ENCODE measurements at regions not wholly inside any gene's neighbourhood (a gene's known extent, or its start where the extent isn't known, plus 50 kb on each side); places are given as distances from the start of the nearest gene placed in this dataset.

- FAIRE-seq, result no peak
- DNase-seq (ENCODE audit: insufficient read length, low spot score), result no peak
- TF ChIP-seq CTCF (IDR thresholded peaks at IDR 0.05; ENCODE audit: insufficient read depth, missing control alignments), result no peak
These were observed 181.8 kb upstream of the PITRM1 start for GRCh38 chr10:3354174-3354900.

GRCh38 chr10:3353235-3353634 is 180.7 kb upstream of the PITRM1 start:
- TF ChIP-seq CTCF (IDR thresholded peaks at IDR 0.05; ENCODE audit: insufficient read depth, missing control alignments), result no peak
- FAIRE-seq (no peak), DNase-seq (ENCODE audit: insufficient read length, low spot score) (no peak)

GRCh38 chr10:3350617-3351258 is 178.2 kb upstream of the PITRM1 start:
- FAIRE-seq (no peak), DNase-seq (ENCODE audit: insufficient read length, low spot score) (no peak)
- TF ChIP-seq CTCF (IDR thresholded peaks at IDR 0.05; ENCODE audit: insufficient read depth, missing control alignments), result no peak

DNA sequence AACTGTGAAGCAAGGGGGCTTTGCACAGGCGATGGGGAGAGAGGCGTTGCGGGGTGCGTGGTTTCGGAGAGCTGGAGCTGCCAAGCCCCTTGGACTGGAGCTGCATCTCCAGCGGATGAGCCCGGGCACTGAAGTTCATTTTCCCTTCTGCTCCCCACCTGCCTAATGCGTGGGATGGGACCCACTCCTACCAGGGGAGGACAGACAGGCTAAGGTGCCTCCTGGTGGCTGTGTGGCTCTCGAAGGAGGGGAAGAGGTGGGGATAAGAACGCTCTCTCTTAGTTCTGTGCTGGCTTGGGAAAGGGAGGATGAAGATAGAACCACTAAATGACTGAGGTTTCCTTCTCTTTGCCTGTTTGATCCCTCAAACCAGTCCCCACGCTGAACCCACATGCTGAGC is 177.6 kb upstream of the PITRM1 start:
- TF ChIP-seq CTCF (IDR thresholded peaks at IDR 0.05; ENCODE audit: insufficient read depth, missing control alignments), result no peak
- no peak for FAIRE-seq

GRCh38 chr10:3348564-3348963 is 176.0 kb upstream of the PITRM1 start:
- no peak for TF ChIP-seq CTCF (IDR thresholded peaks at IDR 0.05; ENCODE audit: insufficient read depth, missing control alignments)
- FAIRE-seq (no peak), DNase-seq (ENCODE audit: insufficient read length, low spot score) (no peak)

More for the DNA sequence above, 177.6 kb upstream of the PITRM1 start:
- no peak for DNase-seq (ENCODE audit: insufficient read length, low spot score)

DNA sequence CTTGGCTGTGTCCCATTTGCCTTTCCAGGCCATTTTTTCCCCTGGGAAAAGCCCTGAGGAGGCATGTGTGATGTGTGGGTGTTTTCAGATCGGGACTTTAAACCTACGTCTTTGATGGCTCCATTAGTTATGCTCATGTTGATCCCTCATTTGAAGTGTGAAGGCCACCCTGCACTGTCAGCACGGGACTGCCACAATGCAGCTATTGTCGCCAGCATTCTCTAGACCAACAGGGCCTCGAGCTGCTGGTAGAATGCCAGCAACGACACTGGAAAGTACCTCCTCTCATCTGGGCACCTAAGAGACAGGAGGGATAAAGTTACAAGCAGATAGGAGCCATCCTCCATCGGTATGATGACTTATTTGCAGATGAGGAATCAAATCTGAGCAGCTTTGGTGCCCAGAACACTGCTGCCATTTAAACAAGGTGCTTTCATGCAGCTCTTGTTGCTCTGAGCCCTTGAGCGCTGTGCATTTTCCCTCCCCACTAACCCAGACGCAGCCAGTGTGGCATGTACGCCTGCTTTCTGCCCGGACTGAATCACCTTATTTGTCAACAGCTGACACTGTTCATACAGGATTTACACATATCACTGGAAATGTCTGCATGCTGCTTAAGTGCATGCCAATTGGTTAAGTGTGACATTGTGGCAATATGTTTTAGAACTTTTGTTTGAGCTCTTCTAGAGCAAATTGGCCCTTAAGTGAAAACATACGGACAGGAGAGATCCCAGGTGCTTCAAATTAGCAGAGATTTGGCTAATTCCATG is 175.0 kb upstream of the PITRM1 start:
- FAIRE-seq (no peak), DNase-seq (ENCODE audit: insufficient read length, low spot score) (no peak)
- no peak for TF ChIP-seq CTCF (IDR thresholded peaks at IDR 0.05; ENCODE audit: insufficient read depth, missing control alignments)

All from D721Med (cell line).